Neuronal stem cell (in vitro differentiated cells): ENCODE measurements at regions not wholly inside any gene's neighbourhood (a gene's known extent, or its start where the extent isn't known, plus 50 kb on each side); places are given as distances from the start of the nearest gene placed in this dataset.

Experiments used
- DNase-seq: peaks from one replicate; pipeline ENCODE4 v3.0.0-alpha.2; 2013; ENCODE audit warnings: low spot score
- H2AFZ ChIP-seq: one replicate; pipeline ENCODE4 v1.6.1; 2013; ENCODE audit warnings: mild to moderate bottlenecking, low read length, inconsistent platforms
- H2AK5ac ChIP-seq: 2 replicates; pipeline ENCODE4 v1.6.1; 2013; ENCODE audit warnings: low read depth, mild to moderate bottlenecking, inconsistent platforms, low read length, moderate library complexity, mixed read lengths
- H2BK120ac ChIP-seq: 2 replicates; pipeline ENCODE4 v1.6.1; 2013; ENCODE audit warnings: low read depth, mild to moderate bottlenecking, inconsistent platforms, low read length, moderate library complexity, mixed read lengths
- H2BK12ac ChIP-seq: one replicate; pipeline ENCODE4 v1.6.1; 2013; ENCODE audit warnings: low read length, inconsistent platforms
- H2BK15ac ChIP-seq: 2 replicates; pipeline ENCODE4 v1.6.1; 2013; ENCODE audit warnings: mild to moderate bottlenecking, low read length, inconsistent platforms, mixed read lengths
- H2BK5ac ChIP-seq: one replicate; pipeline ENCODE4 v1.6.1; 2013; ENCODE audit warnings: inconsistent platforms, mild to moderate bottlenecking, low read length, moderate library complexity
- H3K14ac ChIP-seq: one replicate; pipeline ENCODE4 v1.6.1; 2013; ENCODE audit warnings: low read length, inconsistent platforms
- H3K18ac ChIP-seq: 2 replicates; pipeline ENCODE4 v1.6.1; 2013; ENCODE audit warnings: low read length, inconsistent platforms
- H3K23ac ChIP-seq: 2 replicates; pipeline ENCODE4 v1.6.1; 2013; ENCODE audit warnings: low read depth, mild to moderate bottlenecking, mixed read lengths, low read length, inconsistent platforms; ENCODE audit not compliant: poor library complexity
- H3K27ac ChIP-seq: replicated peaks from 3 replicates; pipeline ENCODE4 v1.5.1; 2013; ENCODE audit warnings: low read length, inconsistent platforms
- H3K27me3 ChIP-seq, 3 experiments: 2 replicates each; pipeline ENCODE4 v1.6.1; 2013; ENCODE audit warnings: low read length in 3 of 3, mild to moderate bottlenecking in 2 of 3, inconsistent platforms in 1 of 3, low read depth in 1 of 3, mixed read lengths in 1 of 3, moderate library complexity in 1 of 3; ENCODE audit not compliant: control insufficient read depth in 3 of 3, insufficient read depth in 3 of 3
- H3K36me3 ChIP-seq, 2 donors: replicated peaks in 1 of 2; 2 replicates each; pipeline ENCODE4 v1.6.1; 2013; ENCODE audit warnings: low read length in 2 of 2; ENCODE audit not compliant: control insufficient read depth in 2 of 2, insufficient read depth in 2 of 2
- H3K4ac ChIP-seq: 2 replicates; pipeline ENCODE4 v1.6.1; 2013; ENCODE audit warnings: inconsistent platforms, mild to moderate bottlenecking, low read length, moderate library complexity
- H3K4me1 ChIP-seq, 2 donors: 1 replicate in 1 of 2; 2 replicates in 1 of 2; pipeline ENCODE4 v1.6.1; 2013; ENCODE audit warnings: low read length in 2 of 2, low read depth in 1 of 2; ENCODE audit not compliant: control insufficient read depth in 2 of 2, insufficient read depth in 1 of 2
- H3K4me2 ChIP-seq: one replicate; pipeline ENCODE4 v1.6.1; 2013; ENCODE audit warnings: mild to moderate bottlenecking, low read length, inconsistent platforms; ENCODE audit not compliant: insufficient read depth, poor library complexity, severe bottlenecking
- H3K4me3 ChIP-seq, 2 donors: 2 replicates each; pipeline ENCODE4 v1.5.1; 2013; ENCODE audit warnings: low read length in 2 of 2, mild to moderate bottlenecking in 2 of 2, inconsistent platforms in 1 of 2, moderate library complexity in 1 of 2
- H3K79me1 ChIP-seq: one replicate; pipeline ENCODE4 v1.6.1; 2013; ENCODE audit warnings: low read depth, mild to moderate bottlenecking, inconsistent platforms, low read length, moderate library complexity
- H3K9ac ChIP-seq: one replicate; pipeline ENCODE4 v1.6.1; 2013; ENCODE audit warnings: mild to moderate bottlenecking, low read depth, low read length, inconsistent platforms; ENCODE audit not compliant: poor library complexity
- H3K9me3 ChIP-seq, 2 donors: replicated peaks in 1 of 2; 2 replicates each; pipeline versions ENCODE3 to v1.6.1; 2013; ENCODE audit warnings: low read length in 2 of 2, mild to moderate bottlenecking in 2 of 2, inconsistent platforms in 1 of 2, low read depth in 1 of 2, mixed read lengths in 1 of 2, moderate library complexity in 1 of 2; ENCODE audit not compliant: control insufficient read depth in 2 of 2, insufficient read depth in 1 of 2
- H4K8ac ChIP-seq: one replicate; pipeline ENCODE4 v1.6.1; 2013; ENCODE audit warnings: low read depth, mild to moderate bottlenecking, inconsistent platforms, low read length, moderate library complexity
- H4K91ac ChIP-seq: one replicate; pipeline ENCODE4 v1.6.1; 2013; ENCODE audit warnings: low read length, low read depth, mild to moderate bottlenecking, inconsistent platforms; ENCODE audit not compliant: poor library complexity
- WGBS, 2 donors: extraction: QIAGEN DNeasy Blood & Tissue Kit; methylation state at CpG; one replicate each; pipeline ENCODE4 v1.1.7; 2013; ENCODE audit warnings: missing lambda C conversion rate in 2 of 2, mixed read lengths in 1 of 2; ENCODE audit not compliant: insufficient read length in 2 of 2, insufficient replicate concordance in 1 of 2; ENCODE audit errors: extremely low coverage in 2 of 2; 5-methylcytosine and 5-hydroxymethylcytosine counted together

GRCh38 chr13:111961651-111962192, 105.2 kb upstream of the SOX1 start:
- Histone ChIP-seq H3K4me2 (no peak overlapping the region), H2BK15ac (no peak overlapping the region), H2BK5ac (no peak overlapping the region), H3K79me1 (no peaks in the 10 kb centered on the region), H3K4ac (no peak overlapping the region), H3K9ac (no peak overlapping the region), H4K91ac (peak overlapping the region; percentile 24), H3K9me3 (peaks cover 0 to 4% of the 10 kb centered on the region in 2 donors), H2AFZ (no peak overlapping the region), H3K18ac (no peak overlapping the region), H3K27me3 (peaks cover 0 to 7% (median 0%) of the 10 kb centered on the region in 3 experiments), H4K8ac (no peak overlapping the region), H3K23ac (no peak overlapping the region), H2BK12ac (no peak overlapping the region), H3K36me3 (no peaks in the 10 kb centered on the region), H2BK120ac (no peak overlapping the region), H3K14ac (no peak overlapping the region), H2AK5ac (no peak overlapping the region), H3K27ac (no peak overlapping the region), H3K4me3 (no peak overlapping the region), H3K4me1 (no peaks in the 10 kb centered on the region)
- no CpG with 5 or more reads among the region's 11 CpGs for WGBS, 2 donors
- no peak for DNase-seq

DNA sequence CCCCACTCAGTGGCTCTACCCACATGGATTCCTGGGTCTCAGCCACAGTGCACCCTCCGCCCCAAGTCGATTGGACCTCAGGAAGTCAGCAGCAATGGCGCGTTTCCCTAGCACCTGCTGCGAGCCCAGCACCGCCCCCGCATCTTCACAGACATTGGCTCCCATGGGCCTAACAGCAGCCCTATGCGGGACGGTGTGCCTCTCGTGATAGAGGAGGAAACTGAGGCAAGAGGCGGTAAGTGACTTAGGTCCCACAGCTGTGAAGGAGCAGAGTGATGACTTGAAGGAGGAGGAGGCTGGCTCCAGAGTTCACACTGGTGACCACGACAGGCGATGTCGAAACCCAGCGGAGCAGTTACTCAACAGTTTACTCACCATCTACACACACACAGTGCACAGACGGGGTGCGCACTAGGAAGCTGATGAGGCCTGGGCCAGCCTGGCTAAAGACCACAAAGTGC, 104.5 kb upstream of the SOX1 start:
- no CpG with 5 or more reads among the region's 17 CpGs for WGBS, 2 donors
- Histone ChIP-seq H2BK120ac (no peak overlapping the region), H3K36me3 (no peaks in the 10 kb centered on the region), H2BK12ac (no peak overlapping the region), H2AFZ (no peak overlapping the region), H3K4me1 (no peaks in the 10 kb centered on the region), H2AK5ac (peak overlapping the region; percentile 77), H3K23ac (no peak overlapping the region), H3K27me3 (peaks cover 0 to 11% (median 0%) of the 10 kb centered on the region in 3 experiments), H3K27ac (no peak overlapping the region), H4K8ac (no peak overlapping the region), H2BK5ac (no peak overlapping the region), H3K4ac (no peak overlapping the region), H3K14ac (peak overlapping the region; percentile 4), H3K9me3 (peaks cover 0 to 2% of the 10 kb centered on the region in 2 donors), H4K91ac (no peak overlapping the region), H3K4me2 (no peak overlapping the region), H2BK15ac (peak overlapping the region; percentile 6), H3K4me3 (no peak overlapping the region), H3K9ac (no peak overlapping the region), H3K79me1 (no peaks in the 10 kb centered on the region), H3K18ac (peak overlapping the region; percentile 5)
- DNase-seq = no peak

DNA sequence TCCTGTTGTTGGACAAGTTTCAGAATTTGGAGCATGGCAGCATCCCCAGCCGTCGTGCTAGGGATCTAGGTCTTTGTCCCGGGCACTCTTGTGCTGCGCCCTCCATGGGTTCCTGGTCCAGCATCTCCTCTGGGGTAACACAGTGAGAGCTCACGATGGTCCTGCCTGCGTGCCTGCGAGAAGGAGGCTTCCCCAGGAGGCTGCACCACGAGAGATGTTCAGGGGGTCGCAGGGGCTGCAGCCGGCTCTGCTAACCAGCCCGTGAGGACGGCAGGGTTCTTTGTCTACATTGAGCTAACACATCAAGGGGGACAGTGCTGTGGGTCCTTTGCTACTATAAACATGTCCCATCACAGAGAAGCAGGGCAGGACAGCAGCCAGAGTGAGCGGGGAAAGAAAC, 103.9 kb upstream of the SOX1 start:
- Histone ChIP-seq H3K18ac (peak overlapping the region; percentile 72), H3K23ac (peak overlapping the region; percentile 57), H3K4me2 (no peak overlapping the region), H2AK5ac (peak overlapping the region; percentile 77), H2AFZ (no peak overlapping the region), H3K36me3 (no peaks in the 10 kb centered on the region), H3K9ac (no peak overlapping the region), H3K14ac (peak overlapping the region; percentile 31), H3K4me3 (no peak overlapping the region), H2BK120ac (no peak overlapping the region), H2BK15ac (no peak overlapping the region), H3K79me1 (no peaks in the 10 kb centered on the region), H2BK5ac (no peak overlapping the region), H2BK12ac (peak overlapping the region; percentile 78), H4K8ac (no peak overlapping the region), H3K4ac (no peak overlapping the region), H4K91ac (no peak overlapping the region), H3K27me3 (peaks cover 0 to 13% (median 0%) of the 10 kb centered on the region in 3 experiments), H3K4me1 (no peaks in the 10 kb centered on the region), H3K9me3 (peaks cover 0 to 2% of the 10 kb centered on the region in 2 donors), H3K27ac (no peak overlapping the region)
- WGBS, 2 donors = no CpG with 5 or more reads among the region's 13 CpGs
- no peak for DNase-seq

DNA sequence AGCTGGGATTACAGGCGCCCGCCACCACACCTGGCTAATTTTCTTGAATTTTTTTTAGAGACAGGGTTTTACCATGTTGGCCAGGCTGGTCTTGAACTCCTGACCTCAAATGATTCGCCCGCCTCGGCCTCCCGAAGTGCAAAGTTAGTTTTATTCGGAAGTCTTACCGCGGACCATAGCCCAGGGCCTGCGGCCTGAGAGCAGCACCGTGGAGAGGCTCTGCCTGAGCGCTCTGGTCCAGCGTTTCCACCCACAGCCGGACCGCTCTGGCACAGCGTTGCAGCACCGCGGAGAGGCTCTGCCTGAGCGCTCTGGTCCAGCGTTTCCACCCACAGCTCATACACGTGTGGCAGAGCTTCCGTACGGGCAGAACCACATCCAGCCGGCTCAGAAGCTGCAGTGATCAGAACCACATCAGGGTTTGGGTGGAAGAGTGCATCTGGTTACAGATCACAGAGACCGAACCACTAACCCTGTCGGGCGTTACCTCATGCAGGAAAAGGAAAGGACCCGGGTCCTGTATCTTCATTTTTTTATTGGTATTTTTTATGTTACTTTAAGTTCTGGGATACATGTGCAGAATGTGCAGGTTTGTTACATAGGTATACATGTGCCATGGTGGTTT, 102.4 kb upstream of the SOX1 start:
- Histone ChIP-seq H2BK15ac (no peak overlapping the region), H3K36me3 (no peaks in the 10 kb centered on the region), H3K9ac (no peak overlapping the region), H3K4me1 (no peaks in the 10 kb centered on the region), H2AK5ac (peak overlapping the region; percentile 75), H2AFZ (no peak overlapping the region), H2BK120ac (no peak overlapping the region), H3K79me1 (no peaks in the 10 kb centered on the region), H3K4me3 (no peak overlapping the region), H3K4ac (peak overlapping the region; percentile 89), H3K18ac (no peak overlapping the region), H2BK12ac (peak overlapping the region; percentile 73), H3K23ac (peak overlapping the region; percentile 89), H3K9me3 (peaks cover 0 to 2% of the 10 kb centered on the region in 2 donors), H2BK5ac (no peak overlapping the region), H4K91ac (no peak overlapping the region), H4K8ac (no peak overlapping the region), H3K4me2 (no peak overlapping the region), H3K27me3 (peaks cover 0 to 13% (median 0%) of the 10 kb centered on the region in 3 experiments), H3K14ac (peak overlapping the region; percentile 38), H3K27ac (no peak overlapping the region)
- DNase-seq = no peak
- WGBS, 2 donors = no CpG with 5 or more reads among the region's 28 CpGs
